Breast epithelium (tissue), 3 donors: ENCODE measurements at regions not wholly inside any gene's neighbourhood (a gene's known extent, or its start where the extent isn't known, plus 50 kb on each side); places are given as distances from the start of the nearest gene placed in this dataset.

ENCODE experiments used
- POLR2A ChIP-seq: fragments of 450-650 bp; IDR thresholded peaks from one replicate; pipeline ENCODE4 v1.6.1; 2016; ENCODE audit warnings: antibody characterized with exemption, mild to moderate bottlenecking, moderate library complexity
- TF ChIP-seq, protein P1 (sequence below), 3 donors: fragments of 450-650 bp; IDR thresholded peaks; one replicate each; pipeline ENCODE4 v1.5.1; 2016 to 2017; ENCODE audit warnings: antibody characterized with exemption in 3 of 3, mild to moderate bottlenecking in 3 of 3, moderate library complexity in 3 of 3

- TF ChIP-seq, protein P1, sequence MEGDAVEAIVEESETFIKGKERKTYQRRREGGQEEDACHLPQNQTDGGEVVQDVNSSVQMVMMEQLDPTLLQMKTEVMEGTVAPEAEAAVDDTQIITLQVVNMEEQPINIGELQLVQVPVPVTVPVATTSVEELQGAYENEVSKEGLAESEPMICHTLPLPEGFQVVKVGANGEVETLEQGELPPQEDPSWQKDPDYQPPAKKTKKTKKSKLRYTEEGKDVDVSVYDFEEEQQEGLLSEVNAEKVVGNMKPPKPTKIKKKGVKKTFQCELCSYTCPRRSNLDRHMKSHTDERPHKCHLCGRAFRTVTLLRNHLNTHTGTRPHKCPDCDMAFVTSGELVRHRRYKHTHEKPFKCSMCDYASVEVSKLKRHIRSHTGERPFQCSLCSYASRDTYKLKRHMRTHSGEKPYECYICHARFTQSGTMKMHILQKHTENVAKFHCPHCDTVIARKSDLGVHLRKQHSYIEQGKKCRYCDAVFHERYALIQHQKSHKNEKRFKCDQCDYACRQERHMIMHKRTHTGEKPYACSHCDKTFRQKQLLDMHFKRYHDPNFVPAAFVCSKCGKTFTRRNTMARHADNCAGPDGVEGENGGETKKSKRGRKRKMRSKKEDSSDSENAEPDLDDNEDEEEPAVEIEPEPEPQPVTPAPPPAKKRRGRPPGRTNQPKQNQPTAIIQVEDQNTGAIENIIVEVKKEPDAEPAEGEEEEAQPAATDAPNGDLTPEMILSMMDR (IDR thresholded peaks at IDR 0.05), result no peak
- TF ChIP-seq POLR2A, result no peak
Measured at GRCh38 chr6:164370773-164371172, 938.6 kb downstream of the C6orf118 start.
